SU-DHL-6 (cell line): ENCODE measurements at regions not wholly inside any gene's neighbourhood (a gene's known extent, or its start where the extent isn't known, plus 50 kb on each side); places are given as distances from the start of the nearest gene placed in this dataset.

Source experiments
- H2AFZ ChIP-seq: fragments of 200-600 bp; sonication (generic); 2 replicates; pipeline ENCODE4 v1.6.1; 2014; ENCODE audit warnings: low read depth, mild to moderate bottlenecking, moderate library complexity, mixed read lengths, antibody characterized with exemption, low read length; ENCODE audit not compliant: severe bottlenecking
- H3F3A ChIP-seq: fragments of 200-600 bp; shearing (Covaris generic); 2 replicates; pipeline ENCODE4 v1.6.0; 2016; ENCODE audit warnings: antibody characterized with exemption, mild to moderate bottlenecking; ENCODE audit not compliant: insufficient read depth
- H3K27ac ChIP-seq: fragments of 200-600 bp; sonication (generic); 2 replicates; pipeline ENCODE4 v1.5.1; 2016; ENCODE audit warnings: low read depth, mild to moderate bottlenecking, low read length, moderate library complexity, mixed read lengths
- H3K27me3 ChIP-seq: fragments of 200-600 bp; sonication (generic), shearing (Covaris generic); 2 replicates; pipeline ENCODE4 v1.6.0; 2014; ENCODE audit warnings: mild to moderate bottlenecking, low read length
- H3K36me3 ChIP-seq: fragments of 200-600 bp; sonication (generic); 2 replicates; pipeline ENCODE4 v1.6.1; 2014; ENCODE audit warnings: mild to moderate bottlenecking, low read length, mixed read lengths
- H3K4me2 ChIP-seq: fragments of 300-600, 200-600 bp; shearing (Covaris generic), sonication (generic); 2 replicates; pipeline ENCODE4 v1.6.0; 2014; ENCODE audit warnings: low read length, low read depth, mild to moderate bottlenecking; ENCODE audit not compliant: poor library complexity, severe bottlenecking
- H3K4me3 ChIP-seq: fragments of 200-600 bp; sonication (generic); 2 replicates; pipeline ENCODE4 v1.5.1; 2014; ENCODE audit warnings: antibody characterized with exemption, low read length, mild to moderate bottlenecking, mixed read lengths; ENCODE audit not compliant: insufficient read depth, poor library complexity, severe bottlenecking
- H3K79me2 ChIP-seq: fragments of 200-600 bp; sonication (generic); 2 replicates; pipeline ENCODE4 v1.6.1; 2014; ENCODE audit warnings: mild to moderate bottlenecking, low read length, moderate library complexity; ENCODE audit not compliant: insufficient read depth
- H3K9ac ChIP-seq: fragments of 200-600 bp; sonication (generic); 2 replicates; pipeline ENCODE4 v1.7.0; 2014; ENCODE audit warnings: mild to moderate bottlenecking, low read length
- H3K9me2 ChIP-seq: fragments of 200-600 bp; sonication (generic); replicated peaks from 2 replicates; pipeline ENCODE4 v1.6.1; 2014; ENCODE audit warnings: low read length; ENCODE audit not compliant: insufficient read depth
- H3K9me3 ChIP-seq: fragments of 200-600 bp; sonication (generic); 2 replicates; pipeline ENCODE4 v1.6.1; 2014; ENCODE audit warnings: low read length, mixed read lengths; ENCODE audit not compliant: insufficient read depth
- H4K20me1 ChIP-seq: fragments of 200-600 bp; sonication (generic); 2 replicates; pipeline ENCODE4 v1.6.1; 2014; ENCODE audit warnings: low read depth, mild to moderate bottlenecking, antibody characterized with exemption, low read length, moderate library complexity, mixed read lengths
- CTCF ChIP-seq: fragments of 200-600 bp; sonication (generic); IDR thresholded peaks from one replicate; pipeline ENCODE4 v1.5.1; 2017; ENCODE audit warnings: antibody characterized with exemption, mild to moderate bottlenecking, low read length, moderate library complexity; ENCODE audit not compliant: insufficient read depth, poor library complexity, severe bottlenecking
- EZH2phosphoT487 ChIP-seq: fragments of 200-600 bp; sonication (generic), shearing (Covaris generic); conservative IDR thresholded peaks from 2 replicates; pipeline ENCODE4 v1.6.1; 2018; ENCODE audit warnings: mild to moderate bottlenecking, antibody characterized with exemption, low read length, moderate library complexity, mixed read lengths

DNA sequence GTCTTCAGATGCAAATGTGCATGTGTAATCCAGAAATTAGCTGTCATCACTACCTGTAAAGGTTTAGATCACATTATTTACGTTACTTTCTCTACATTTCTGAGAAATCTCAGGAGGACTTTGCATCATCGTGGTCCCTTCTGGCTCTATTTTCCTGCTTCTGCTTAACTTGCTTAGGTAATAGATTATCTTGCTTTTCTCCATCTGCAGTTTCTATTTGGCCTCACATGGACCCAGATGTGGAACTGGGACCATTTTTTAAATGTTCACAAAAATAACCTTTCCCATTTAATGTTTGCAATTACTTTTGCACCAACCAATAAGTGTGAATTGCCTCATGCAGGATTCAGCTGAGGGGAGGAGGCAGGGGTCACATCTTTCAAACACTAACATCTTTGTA is 278.4 kb upstream of the SEMA3C start:
- Histone ChIP-seq H3K27ac (no peak overlapping the region), H3K4me2 (no peak overlapping the region), H3K27me3 (no peaks in the 10 kb centered on the region), H3K9ac (no peak overlapping the region), H3K4me3 (no peak overlapping the region), H4K20me1 (no peaks in the 10 kb centered on the region), H3K9me3 (no peaks in the 10 kb centered on the region), H3K36me3 (no peaks in the 10 kb centered on the region), H3F3A (no peaks in the 10 kb centered on the region), H2AFZ (no peak overlapping the region), H3K79me2 (no peaks in the 10 kb centered on the region), H3K9me2 (no peaks in the 10 kb centered on the region)
- no peak for TF ChIP-seq CTCF
- TF ChIP-seq EZH2phosphoT487: no peak

DNA sequence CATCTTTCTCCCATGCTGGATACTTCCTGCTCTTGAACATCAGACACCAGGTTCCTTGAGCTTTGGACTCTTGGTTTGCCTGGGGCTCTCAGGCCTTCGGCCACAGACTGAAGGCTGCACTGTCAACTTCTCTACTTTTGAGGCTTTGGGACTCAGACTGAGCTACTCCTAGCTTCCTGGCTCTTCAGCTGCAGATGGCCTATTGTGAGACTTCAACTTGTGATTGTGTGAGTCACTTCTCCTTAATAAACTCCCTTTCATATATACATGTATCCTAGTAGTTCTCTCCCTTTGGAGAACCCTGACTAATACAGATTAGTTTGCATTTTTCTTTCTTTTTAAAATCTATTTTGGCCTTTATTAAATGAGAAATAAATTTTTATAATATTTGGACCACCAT is 276.2 kb upstream of the SEMA3C start:
- no peak overlapping the region for H3K9ac ChIP-seq

DNA sequence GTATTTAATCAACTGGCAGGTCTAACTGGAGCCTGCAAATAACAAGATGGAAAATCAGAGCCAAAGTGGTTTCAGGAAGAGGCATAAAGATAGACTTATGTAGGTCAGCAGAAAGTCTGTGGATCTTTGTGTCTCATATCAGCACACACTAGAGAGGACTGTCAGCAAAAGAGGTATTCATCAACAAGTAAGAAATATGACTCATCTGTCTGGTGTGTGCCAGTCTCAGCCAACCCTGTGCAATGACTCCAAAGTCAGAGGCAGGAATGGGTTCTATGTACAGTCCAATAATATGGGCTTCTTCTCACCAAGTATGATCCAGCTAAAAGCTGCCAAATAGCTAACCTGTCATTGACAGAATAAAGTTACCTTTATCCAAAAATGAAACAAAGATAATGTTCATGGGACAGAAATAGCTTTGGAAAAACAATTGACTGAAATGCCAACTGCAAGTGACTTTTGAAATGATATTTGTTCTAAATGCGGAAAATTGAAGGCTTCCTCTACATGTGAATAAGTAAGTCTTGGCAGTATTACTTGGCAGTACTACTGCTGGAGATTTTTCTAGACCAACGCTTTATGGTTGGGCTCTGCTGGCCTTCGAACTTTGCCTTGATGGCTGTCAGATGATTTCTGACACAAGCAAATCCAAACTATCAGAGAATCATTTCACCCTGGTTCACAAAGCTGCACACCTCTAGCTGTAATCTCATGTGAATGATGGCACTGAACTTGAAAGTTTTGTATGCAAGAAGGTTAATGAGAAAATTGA is 272.3 kb upstream of the SEMA3C start:
- Histone ChIP-seq H3K27me3 (no peaks in the 10 kb centered on the region), H3K9ac (no peak overlapping the region), H2AFZ (no peak overlapping the region), H3K4me2 (no peak overlapping the region), H3K4me3 (no peak overlapping the region), H3K79me2 (no peaks in the 10 kb centered on the region), H3K27ac (no peak overlapping the region), H3K9me2 (no peaks in the 10 kb centered on the region), H4K20me1 (no peaks in the 10 kb centered on the region), H3K9me3 (no peaks in the 10 kb centered on the region), H3F3A (no peaks in the 10 kb centered on the region), H3K36me3 (no peaks in the 10 kb centered on the region)
- TF ChIP-seq EZH2phosphoT487 (no peak), CTCF (no peak)

More for the DNA sequence above, 276.2 kb upstream of the SEMA3C start:
- no peak for TF ChIP-seq EZH2phosphoT487
- TF ChIP-seq CTCF: no peak
- Histone ChIP-seq H3K4me3 (no peak overlapping the region), H3K27me3 (no peaks in the 10 kb centered on the region), H2AFZ (no peak overlapping the region), H3K9me2 (no peaks in the 10 kb centered on the region), H3K36me3 (no peaks in the 10 kb centered on the region), H3F3A (no peaks in the 10 kb centered on the region), H4K20me1 (no peaks in the 10 kb centered on the region), H3K9me3 (no peaks in the 10 kb centered on the region), H3K4me2 (no peak overlapping the region), H3K27ac (no peak overlapping the region), H3K79me2 (no peaks in the 10 kb centered on the region)
